Dermis blood vessel endothelial cell (primary cell): ENCODE measurements at regions not wholly inside any gene's neighbourhood (a gene's known extent, or its start where the extent isn't known, plus 50 kb on each side); places are given as distances from the start of the nearest gene placed in this dataset.
A peak's percentile ranks its signal among the peaks of the same experiment; 100 is the strongest.
"Not testable (repeated sequence)": the region's sequence is repeated elsewhere in the genome, so short reads cannot be mapped to it uniquely, and the experiment has no call there.

Experiments used
- DNase-seq: peaks from one replicate; pipeline ENCODE4 v3.0.0; 2010

DNA sequence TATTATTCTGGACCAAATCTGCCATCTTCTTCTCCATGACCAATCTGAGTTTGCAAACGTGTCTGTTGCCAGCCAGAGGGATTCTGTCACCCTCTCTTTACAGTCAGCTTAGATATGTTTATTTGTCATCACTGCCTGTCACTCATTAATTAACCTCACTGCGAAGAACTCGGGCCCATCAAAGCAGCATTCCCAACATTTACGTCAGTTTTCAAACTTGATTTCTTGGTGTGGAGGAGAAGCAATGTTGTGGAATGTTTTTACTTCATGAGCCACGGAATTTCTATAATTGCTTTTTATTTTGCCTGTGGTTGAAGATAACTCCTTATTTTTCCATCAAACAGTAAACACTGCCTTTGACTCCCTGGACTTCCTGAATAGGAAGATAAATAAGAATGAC is 91.8 kb upstream of the CNKSR3 start:
- DNase-seq, result no peak

DNA sequence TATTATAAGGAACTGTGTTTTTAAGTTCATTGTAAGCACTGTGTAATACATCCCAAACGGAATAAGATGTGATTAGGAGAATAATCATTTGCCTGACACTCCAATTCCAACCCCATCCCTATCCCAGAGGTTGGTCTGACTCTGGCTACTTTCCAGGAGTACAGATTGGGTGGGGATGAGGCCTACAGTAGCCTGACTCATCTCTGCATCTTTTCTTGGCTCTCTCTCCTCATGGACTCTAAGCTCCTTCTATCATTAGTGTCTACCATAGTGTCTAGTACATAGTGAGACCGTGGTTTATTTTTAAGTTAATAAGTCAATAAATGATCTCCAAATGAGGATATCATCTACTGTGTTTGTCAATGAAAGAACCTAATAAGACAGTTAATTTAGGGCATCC is 92.2 kb upstream of the CNKSR3 start:
- DNase-seq, result no peak

DNA sequence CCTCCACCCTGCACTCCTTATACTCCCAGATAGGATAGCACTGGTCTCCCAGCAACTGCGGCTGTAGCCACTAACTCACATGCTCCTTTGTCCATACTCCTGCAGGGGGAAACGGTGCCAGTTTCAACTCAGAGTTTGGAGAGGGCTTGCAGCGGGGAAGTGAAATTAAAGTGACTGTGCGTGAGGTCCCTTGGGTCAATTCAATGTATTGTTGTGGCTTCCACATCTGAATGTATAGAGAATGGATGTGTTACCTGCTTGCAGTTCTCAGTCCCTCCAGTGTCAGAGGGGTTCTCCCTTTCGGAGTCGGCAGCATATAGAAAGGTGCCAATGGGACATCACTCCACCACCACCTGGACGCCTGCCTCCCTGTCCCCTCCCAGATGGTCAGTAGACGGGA is 93.6 kb upstream of the CNKSR3 start:
- DNase-seq, result no peak

DNA sequence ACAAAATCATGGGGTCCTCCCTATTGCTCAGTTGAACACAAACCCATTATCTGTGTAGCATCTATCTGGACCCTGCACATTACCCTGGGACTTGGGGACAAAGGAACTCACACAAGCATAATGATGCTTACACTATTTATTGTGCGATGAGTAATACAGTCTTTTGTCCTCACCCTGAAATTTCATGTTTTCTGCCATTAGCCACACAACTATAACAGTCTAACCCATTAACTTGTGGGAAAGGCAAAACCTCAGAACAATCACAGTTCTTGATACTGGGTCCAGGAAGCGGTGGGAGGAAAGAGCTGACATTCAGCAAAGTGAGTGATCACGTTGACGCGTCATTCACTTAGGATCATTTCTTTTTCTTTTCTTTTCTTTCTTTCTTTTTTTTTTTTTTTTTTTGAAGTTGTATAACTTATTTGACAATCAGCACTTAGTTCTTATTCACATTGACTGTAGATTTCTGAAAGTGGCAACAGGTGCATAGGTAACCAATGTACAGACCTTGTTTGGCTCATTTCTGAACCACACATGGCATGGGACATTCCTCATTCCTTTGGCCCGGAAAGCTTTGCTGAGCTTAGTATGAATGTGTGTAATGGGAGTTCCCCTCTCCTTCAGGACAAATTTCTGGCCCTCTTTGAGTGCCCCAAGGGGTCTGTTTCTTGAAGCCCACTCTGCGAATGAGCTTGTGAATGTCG is 94.8 kb upstream of the CNKSR3 start:
- peak; percentile 4 for DNase-seq

DNA sequence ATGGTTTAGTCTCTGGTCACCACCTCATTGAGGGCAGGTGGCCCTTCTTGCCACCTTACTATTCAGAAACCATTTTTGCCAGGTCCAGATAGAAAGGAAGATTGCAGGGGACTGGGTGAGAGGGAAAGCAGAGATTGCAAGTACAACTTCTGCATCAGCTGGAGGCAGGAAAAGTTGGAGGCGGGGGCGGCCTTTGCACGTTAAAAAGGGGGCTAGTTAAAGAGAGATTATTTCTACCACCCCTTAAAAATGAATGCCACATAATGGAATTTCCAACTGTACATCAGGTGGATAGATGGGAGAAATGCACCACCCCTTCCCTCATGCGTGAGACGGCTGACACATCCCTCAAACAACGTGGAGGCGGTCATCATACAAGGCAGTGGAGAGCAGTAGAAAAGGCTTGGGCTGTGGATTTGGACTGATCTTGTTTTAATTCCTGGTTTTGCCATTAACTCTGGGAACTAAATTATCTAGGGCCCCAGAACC is 95.4 kb upstream of the CNKSR3 start:
- DNase-seq, result no peak

DNA sequence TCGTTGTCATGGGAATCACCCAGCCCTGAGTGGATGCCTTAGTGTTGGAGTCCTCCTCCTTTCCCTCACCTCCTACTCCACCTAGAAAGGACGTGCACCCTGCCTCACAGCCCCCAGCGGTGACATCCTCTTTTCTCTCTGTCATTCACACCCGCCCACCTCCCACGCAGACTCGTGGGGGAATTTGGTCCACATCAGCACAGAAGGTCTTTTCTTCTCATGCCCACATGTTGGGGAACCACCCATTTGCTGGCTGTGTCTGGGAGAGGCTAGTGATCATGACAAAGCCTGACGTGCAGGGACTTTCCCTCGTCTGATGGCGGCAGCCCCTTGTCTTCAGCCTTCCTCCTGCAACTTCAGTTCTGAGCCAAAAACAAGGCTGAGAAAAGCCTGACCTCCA is 96.0 kb upstream of the CNKSR3 start:
- no peak for DNase-seq

DNA sequence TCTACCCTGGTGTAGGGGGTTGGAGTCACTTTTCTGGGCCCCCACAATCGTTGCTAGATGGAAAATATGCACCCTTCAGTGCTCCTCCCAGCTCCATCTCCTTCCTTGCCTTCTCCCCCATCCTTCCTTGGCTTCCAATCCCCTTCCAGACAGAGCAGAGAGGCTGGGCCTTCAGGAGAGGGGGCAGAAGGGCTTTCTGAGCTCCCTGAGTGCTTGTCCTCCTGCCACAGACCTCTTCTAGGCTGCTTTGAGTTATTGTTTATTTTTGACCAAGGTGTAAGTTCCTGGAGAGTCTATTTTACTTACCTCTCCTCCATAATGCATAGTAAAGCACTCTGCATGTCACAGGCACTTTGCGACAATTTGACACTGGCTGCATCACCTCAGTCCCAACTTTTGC is 96.4 kb upstream of the CNKSR3 start:
- no peak for DNase-seq

DNA sequence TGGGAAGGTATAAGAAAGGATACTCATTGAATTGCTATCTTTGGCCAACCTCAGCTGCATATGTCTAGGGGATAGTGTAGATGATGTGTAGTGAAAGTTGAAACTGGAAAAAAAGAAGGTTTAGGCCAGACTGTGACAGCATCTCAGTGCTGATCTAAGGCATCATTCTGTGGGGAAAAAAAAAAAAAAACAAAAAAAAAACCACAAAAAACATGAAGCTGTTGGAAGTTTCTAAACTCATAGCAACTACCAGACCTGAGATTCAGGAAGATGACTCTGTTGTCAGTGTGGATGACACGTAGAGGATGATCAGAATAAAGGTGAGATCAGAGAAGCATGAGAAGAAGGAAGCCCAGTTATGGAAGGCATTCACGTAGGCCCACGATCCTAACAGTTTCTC is 100.8 kb upstream of the CNKSR3 start:
- no peak for DNase-seq

DNA sequence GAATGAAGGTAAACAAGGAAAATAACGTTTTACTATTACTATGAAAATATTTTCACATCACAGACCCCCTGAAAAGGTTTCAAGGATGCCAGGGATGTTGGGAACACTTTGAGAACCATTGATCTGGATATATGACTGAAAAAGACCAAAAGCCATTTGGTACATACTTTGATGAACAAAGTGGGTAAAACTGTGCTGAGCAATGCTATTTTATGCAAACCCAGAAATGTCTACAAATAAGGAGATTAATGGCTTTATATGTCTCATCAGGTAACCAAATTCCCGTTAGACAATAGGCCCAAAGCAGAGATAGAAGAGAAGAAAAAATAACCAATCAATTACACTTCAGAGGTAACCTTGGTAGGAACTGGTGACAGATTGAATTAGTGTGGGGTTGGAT is 101.4 kb upstream of the CNKSR3 start:
- no peak for DNase-seq

DNA sequence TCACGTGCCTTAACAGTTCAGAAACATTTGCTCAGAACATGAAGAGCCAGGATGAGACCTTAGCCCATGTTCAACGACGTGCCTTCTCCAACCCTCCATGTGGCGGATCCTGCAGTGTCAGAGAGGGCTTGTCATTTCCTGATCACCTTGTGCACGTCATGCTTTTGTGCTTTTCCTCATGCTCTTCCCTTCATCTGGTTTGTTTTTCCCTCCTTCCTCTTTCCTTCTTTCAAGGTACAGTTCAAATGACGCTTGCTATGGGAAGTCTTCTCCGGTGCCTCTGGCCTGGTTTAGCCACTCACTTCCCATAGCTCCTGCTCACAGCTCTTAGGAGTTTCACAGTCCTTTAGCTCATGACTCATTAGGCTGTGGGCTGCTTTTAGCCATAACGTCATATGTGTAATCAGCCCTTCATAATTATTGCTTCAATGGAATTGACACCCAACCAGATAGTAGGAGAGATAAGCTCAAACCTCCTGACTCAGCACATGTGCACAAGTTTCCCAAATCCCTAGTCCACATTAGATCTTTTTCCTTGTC is 102.7 kb upstream of the CNKSR3 start:
- DNase-seq, result peak; percentile 84

DNA sequence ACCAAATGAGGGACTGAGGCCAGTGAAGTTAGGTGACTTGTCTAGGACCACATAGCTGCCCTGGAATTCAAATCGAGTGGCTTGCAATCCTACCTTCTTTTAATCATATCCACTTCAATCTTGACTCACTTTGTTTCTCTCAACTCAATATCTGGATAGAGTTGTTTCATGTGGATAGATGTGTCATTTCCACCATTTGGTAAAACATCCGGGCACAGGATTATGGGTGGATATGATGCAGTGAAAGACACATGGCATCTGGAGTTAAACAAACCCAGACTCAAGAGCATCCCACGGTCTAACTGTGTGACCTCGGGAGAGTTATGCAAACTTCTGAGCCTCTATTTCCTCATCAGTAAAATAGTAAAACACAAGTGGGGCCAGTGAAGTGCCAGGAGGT is 103.6 kb upstream of the CNKSR3 start:
- peak; percentile 84 for DNase-seq

DNA sequence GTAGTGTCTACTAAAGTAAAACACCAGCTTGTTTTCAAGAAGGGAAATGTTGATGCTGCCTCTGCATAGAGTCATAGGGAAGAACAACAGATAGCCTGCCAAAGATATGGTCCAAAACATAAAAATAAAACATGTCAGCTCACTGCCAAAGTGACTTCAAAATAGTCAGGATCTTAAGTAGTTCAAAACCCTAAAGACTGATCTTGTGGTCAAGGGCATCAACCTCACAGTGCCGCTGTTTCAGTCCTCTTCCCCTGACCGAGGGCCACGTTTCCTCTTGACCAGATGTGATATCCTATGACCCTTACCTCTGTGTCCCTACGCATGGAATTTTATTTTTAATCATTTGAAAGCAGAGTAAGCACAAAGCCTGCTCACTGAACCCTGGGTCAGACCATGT is 104.2 kb upstream of the CNKSR3 start:
- DNase-seq, result peak; percentile 40

DNA sequence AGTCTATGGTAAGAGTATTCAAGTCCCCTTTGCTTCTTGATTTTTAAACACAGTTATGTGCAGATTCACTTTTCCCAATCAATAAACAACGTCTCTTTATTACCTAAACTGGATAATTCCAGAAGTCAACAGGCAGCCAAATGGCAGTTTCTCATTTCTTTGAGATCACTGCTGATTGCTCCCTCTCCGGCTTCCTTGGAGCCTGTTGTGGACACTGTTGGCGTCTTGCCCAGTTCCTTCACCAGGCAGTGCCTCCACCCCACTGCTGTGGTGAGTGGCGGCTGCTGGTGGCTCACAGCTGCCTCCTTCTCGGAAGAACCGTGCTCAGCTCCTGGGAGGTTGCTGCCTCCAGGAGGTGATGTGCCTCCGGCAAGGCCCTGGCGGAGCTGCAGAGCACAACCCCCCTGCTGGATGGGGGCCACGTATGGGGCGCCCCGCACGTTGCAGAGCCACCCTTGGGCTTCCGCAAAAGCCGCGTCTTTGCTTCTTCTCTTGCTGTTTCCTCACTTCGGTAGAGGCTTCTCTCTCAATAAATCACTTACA is 105.1 kb upstream of the CNKSR3 start:
- DNase-seq, result peak; percentile 43

DNA sequence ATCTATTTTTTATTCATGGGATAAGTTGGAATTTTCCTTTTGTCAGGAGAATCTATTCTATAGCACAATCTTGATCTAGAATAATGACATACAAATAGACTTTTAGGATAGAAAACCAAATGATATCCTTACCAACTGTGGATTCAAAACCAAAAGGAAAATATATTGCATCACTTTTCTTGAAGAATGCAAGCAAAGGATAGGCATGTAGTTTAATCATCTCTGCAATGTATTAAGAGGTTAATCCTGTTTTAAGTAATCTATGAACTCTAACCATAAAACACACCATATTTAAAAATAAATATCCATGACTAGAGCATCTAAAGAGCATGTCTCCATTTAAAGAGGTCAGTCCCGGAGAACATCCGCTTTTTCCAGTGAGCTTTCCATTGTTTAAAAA is 106.7 kb upstream of the CNKSR3 start:
- no peak for DNase-seq

DNA sequence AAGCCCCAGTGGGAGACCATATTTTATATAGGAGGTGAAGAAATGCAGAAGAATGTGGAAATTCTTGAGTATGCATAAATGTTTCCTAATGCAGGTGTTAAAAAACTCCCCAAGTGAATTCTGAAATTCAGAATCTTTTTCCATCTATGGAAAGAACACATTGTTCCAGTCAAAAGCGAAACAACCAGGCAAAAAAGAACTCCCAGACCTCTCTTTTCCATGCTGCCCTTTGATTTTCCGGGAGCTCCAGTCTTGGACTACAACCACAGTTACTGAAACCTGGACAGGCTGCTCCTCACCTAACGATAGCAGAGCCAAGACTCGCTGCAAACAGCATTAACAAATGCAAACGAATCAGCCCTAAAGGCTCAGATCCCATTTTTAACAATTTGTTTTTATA is 108.7 kb upstream of the CNKSR3 start:
- peak; percentile 13 for DNase-seq

DNA sequence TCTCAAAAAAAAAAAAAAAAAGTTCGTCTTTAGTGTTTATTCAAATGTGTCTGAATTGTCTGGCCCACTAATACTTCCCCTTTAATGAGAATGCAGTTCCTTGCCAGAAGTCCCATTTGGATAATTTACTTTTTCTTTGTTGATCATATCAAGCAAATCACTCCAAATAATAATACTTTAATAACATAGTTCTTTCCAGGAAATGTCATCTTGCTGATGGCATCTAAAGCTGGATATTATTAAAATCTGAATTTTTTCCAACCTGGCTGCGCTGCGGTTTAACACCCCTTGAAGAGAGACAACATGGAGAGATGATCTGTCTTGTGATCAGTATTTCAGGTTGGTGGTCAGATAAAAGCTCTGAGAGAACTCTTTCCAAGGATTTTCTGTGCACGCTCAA is 111.2 kb upstream of the CNKSR3 start:
- no peak for DNase-seq

DNA sequence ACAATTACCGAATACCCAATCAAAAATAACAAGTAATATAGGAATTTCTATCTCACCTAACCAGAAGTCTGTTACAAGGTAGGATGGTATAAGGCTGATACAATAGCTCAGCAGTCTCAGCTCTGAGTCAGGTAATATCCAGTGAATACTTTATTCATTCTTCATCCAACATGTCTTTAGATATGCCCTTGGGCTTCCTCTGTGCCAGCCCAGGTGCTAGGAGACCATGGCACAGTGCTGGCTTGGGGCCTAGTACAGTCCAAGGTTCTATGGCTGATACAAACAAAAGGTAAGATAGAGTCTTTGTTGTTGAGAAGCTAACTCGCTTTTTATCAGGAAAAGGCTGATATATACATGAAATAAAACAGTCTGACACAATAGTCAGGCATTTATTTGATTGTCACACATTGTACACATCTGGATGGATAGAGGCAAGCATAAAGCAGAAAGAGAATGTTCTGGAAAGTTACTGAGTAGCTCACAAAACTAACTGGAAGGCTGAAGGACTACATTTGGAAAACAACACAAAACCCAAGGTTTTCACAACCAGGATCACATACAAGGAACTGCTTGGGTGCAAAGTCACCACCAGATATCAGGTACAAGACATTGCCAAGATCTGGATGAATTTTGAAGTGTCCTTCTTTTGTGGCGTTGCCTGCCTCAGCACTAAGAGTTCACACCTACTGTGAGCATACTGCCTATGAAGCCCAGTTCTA is 110.4 kb upstream of the SCAF8 start:
- no peak for DNase-seq

DNA sequence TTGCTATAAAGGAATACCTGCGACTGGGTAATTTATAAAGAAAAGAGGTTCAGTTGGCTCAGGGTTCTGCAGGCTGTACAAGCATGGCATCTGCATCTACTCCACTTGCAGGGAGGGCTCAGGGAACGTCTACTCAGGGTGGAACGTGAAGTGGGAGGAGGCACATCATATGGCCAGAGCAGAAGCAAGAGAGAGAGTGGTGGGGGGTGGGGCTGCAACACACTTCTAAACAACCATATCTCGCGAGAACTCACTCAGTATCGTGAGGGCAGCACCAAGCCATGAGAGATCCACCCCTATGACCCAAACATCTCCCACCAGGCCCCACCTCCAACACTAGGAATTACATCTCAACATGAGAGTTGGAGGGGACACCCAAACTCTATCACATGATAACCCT is 109.8 kb upstream of the SCAF8 start:
- DNase-seq, result no peak

DNA sequence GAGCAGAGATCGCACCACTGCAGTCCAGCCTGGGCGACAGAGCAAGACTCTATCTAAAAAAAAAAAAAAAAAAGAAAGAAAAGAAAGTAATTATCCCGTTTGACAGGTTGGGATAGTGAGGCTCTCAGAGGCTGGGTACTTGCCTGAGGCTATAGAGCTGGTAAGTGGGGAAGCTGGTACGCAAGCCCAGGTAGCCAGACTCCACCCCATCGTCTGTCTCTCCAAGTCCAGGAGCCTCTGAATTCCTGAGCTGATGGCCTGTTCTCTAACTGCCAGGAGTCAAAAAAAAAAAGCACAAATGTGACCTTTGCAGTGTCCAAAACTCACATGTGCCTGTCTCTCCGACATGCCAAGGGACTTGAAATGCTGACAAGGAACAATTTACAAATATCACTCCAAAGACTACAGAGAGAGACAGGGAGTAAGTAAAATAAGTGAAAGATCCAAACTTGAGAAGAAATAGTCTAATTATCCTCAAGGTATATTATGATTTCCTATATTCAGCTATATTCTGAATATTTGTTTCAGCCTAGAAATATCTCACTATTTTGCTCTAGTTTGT is 109.1 kb upstream of the SCAF8 start:
- DNase-seq, result no peak

DNA sequence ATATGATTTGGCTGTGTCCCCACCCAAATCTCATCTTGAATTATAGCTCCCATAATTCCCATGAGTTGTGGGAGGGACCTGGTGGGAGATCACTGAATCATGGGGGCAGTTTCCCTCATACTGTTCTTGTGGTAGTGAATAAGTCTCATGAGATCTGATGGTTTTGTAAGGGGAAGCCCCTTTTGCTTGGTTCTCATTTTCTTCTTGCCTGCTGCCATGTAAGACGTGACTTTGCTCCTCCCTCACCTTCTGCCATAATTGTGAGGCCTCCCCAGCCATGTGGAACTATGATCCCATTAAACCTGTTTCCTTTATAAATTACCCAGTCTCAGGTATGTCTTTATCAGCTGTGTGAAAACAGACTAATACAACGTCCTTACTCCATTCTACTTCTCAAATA is 108.5 kb upstream of the SCAF8 start:
- not testable (repeated sequence) for DNase-seq

DNA sequence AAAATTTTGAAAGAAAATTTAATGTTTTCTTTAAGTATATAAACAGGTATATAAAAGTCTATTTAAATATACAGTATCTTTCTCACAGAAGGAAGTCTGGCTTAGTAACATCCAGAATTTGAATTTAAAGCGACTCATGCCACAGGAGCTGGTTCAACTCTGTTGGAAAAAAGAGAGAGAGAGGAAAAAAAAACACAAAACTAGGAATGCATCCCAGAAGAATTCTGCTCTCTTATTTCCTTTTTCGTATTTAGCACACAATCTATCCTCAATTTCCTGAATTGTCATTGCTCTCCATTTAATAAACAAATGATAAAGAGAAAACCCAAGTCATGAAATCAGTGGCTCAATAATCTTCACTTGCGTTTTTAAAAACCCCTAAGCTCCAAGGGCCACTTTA is 107.5 kb upstream of the SCAF8 start:
- DNase-seq, result no peak

DNA sequence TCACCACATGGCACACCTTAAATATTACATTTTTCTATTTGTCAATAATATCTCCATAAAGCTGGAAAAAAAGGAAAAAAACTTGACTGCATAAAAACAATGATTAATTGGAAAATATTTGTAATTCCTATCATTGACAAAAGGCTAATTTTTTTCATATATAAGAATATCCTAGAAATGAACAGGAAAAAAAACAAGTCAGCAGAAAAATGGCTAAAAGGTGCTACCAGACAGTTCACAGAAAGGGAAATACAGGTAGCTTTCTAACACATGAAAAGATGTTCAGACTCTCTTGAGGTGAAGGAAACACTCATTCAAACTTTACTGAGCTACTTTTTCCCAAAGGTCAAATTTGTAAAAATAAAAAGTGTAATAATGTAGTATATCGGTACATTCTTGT is 104.1 kb upstream of the SCAF8 start:
- no peak for DNase-seq

DNA sequence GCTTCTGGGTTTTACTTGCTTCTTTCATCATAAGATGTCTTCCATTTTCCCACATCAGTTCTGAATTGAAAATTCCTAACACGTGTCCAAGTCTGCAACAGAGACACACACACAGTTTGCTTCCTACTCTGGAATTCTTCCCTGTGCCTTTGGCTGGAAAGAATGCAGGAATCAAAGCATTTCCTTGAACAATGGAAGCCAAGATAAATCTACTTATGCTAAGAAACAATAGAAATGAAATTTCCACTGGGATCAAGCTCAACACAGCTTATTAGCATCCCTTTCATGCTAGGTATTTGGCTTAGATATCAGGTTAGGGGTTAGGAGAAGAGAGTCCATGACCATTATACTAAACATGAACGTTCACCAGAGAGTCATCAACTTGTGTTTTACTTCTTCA is 101.1 kb upstream of the SCAF8 start:
- DNase-seq, result peak; percentile 90

DNA sequence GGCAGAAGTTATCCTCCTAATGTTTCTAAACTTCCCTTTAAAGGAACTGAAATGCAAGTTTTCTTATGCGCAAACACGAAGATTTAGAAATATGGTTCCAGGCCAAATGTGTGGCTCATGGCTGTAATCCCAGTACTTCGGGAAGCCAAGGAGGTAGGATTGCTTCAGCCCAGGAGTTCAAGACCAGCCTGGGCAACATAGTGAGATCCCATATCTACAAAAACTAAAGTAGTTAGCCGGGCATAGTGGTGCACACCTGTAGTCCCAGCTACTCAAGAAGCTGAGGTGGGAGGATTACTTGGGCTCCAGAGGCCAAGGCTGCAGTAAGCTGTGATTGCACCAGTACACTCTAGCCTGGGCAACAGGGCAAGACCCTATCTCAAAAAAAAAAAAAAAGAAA is 95.8 kb upstream of the SCAF8 start:
- no peak for DNase-seq
